IPS-NIHi11 (cell line): ENCODE measurements at regions not wholly inside any gene's neighbourhood (a gene's known extent, or its start where the extent isn't known, plus 50 kb on each side); places are given as distances from the start of the nearest gene placed in this dataset.
"Not testable (repeated sequence)": the region's sequence is repeated elsewhere in the genome, so short reads cannot be mapped to it uniquely, and the experiment has no call there.

Experiments
- DNase-seq: peaks from one replicate; pipeline ENCODE4 v3.0.0; 2012; ENCODE audit warnings: mixed read lengths, low spot score

GRCh38 chr11:42996421-42997307 lies 315.1 kb upstream of the API5 start:
- no peak for DNase-seq

DNA sequence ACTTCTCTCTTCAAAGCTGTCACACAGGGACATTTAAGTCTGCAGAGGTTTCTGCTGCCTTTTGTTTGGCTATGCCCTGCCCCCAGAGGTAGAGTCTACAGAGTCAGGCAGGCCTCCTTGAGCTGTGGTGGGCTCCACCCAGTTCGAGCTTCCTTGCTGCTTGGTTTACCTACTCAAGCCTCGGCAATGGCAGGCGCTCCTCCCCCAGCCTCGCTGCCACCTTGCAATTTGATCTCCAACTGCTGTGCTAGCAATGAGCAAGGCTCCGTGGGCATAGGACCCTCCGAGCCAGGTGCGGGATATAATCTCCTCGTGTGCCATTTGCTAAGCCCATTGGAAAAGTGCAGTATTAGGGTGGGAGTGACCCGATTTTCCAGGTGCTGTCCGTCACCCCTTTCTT lies 306.9 kb upstream of the API5 start:
- not testable (repeated sequence) for DNase-seq

- no peak for DNase-seq
Observed at GRCh38 chr11:43010042-43010441, 301.8 kb upstream of the API5 start.

GRCh38 chr11:43012606-43013005 lies 299.2 kb upstream of the API5 start:
- no peak for DNase-seq

DNA sequence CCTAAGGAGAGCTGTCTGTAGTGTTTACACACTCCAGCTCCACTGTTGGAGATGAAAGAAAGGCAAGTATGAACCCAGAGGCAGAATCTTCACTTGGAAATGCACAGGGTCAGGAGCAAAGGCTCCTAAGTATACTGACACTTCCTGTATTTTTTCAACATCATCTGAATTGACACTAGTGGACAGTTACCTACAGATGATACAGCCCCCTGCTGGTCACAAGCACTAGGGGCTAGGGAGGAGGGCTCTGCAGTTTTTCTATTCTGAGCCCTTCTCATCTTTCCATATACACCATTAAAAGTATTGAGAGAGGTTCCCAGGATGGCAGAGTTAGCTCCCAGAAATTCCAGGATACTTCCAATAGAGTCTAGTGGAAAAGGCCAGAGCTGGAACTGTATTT lies 290.3 kb upstream of the API5 start:
- DNase-seq: peak; percentile 23

GRCh38 chr11:43034341-43034740 lies 277.5 kb upstream of the API5 start:
- no peak for DNase-seq

- no peak for DNase-seq
Observed at GRCh38 chr11:43035086-43035485, 276.7 kb upstream of the API5 start.

DNA sequence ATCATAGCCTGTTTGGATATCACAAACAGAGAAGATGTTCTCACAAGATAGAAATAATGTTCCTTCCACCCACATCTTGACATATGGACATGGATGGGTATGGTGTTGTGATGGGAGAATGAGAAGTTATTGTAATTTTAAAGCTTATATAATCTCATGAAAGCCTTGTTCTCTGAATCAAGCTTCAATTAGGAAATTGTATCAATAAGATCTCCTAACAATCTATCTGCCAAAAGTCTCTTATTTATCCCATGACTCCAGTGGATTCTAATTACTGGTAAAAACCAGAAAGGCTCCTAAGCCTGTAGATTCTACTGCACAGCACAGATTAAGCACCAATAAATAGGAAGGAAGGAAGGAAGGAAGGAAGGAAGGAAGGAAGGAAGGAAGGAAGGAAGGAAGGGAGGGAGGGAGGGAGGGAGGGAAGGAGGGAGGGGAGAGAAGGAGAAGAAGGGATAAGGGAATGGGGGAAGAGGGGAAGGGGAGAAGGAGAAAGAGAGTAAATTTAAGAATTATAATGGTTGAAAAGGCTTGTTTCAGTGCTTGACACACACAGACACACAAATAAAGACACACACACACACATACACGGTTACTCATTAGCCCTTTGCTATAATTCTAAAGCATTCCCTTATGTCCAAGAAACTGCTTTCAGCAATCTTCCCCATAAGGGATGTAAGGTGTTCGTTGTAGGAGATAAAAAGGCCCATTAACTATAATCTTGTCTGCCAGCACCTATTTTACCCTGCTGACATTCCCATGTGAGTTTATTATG lies 258.0 kb upstream of the API5 start:
- DNase-seq: no peak

GRCh38 chr11:43067681-43068080 lies 244.1 kb upstream of the API5 start:
- no peak for DNase-seq

GRCh38 chr11:43071338-43071737 lies 240.5 kb upstream of the API5 start:
- no peak for DNase-seq

- peak; percentile 32 for DNase-seq
Observed at GRCh38 chr11:43072096-43072495, 239.7 kb upstream of the API5 start.

- no peak for DNase-seq
Observed at GRCh38 chr11:43072911-43073310, 238.9 kb upstream of the API5 start.

DNA sequence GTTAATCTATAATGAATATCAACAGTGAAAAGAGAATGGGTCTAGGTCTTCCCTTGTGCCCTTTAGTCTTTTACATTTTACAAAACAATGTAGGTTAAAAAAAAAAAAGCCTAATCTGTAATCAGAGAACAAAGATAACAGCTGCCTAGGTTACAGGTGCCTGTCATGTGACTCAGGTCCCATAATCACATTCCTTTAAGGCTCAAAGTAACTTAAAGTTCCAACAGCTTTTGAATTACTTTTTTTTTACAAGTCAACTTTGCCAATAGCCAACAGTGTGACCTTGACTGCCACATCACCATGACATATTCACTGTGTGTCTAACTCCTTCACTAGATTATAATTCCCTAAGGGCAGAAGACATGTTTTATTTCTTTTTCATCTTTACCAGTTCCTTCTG lies 237.0 kb upstream of the API5 start:
- DNase-seq: no peak

GRCh38 chr11:43101113-43101512 lies 210.7 kb upstream of the API5 start:
- DNase-seq: no peak

GRCh38 chr11:43116071-43116470 lies 195.7 kb upstream of the API5 start:
- DNase-seq: no peak

GRCh38 chr11:43119275-43119970 lies 192.4 kb upstream of the API5 start:
- no peak for DNase-seq

- DNase-seq: no peak
Observed at GRCh38 chr11:43122546-43122945, 189.2 kb upstream of the API5 start.

DNA sequence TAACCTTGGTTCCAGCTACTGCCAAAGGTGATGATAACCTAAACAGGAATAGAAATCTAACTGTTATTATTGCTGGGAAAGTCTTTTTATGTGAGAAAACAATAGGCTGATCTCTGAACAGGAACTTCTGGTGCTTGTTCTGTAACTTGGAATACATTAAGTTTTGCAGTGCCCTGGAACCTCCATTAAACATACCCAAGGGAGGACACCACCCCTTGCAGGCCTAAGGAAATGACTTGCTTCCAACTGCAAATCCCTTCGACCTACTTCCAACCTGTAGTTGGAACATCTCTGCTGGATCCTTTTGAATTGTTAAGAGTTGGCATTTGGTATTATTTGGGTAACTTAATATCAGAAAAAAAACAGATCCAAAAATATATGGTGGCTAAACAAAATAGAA lies 188.4 kb upstream of the API5 start:
- DNase-seq: no peak

DNA sequence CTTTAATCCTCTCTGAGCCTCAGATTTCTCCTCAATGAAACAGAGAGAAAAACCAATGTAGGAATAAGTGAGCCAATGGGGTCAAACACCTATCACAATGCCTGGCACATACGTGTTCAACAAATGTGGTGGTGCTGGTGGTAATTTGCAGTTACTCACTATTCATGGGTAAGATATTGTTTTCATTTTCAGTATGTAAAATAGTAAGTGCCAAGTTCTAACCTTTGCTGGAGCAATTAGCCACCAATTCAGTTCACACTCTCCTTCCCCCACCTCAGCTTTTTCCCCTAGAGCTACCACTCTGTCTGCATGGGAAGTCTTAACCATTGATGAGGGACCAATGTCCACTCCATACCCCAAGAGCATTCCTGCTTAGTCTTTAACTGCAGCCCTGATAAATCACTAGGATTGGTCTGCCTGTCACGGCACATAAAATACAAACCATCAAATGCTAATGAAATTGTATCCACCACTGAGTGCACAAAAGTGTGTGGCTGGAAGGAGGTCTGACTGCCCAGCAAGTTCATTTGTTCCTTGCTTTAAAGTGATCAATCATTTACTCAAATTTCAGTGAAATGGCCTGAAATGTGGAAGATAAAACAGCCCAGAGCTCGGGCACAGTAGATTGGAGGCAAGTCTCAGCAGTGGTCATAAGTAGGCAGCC lies 187.4 kb upstream of the API5 start:
- DNase-seq: no peak

DNA sequence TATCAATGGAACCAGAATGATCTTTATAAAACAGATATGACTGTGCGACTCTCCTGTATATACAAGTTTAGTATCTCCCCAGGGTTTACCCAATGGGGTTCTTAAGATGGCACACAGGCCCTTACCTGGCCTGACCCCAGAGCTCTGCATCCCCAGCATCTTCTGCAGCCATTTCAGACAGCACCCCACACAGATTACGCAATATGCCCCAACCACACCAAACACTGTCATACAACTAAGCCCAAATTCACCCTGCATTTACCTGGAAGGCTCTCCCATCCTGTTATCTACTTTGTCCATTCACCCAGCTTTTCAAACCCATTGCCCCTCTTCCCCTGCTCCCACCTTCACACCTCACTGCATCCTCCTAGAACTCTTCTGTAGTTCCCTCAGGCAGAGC lies 182.5 kb upstream of the API5 start:
- DNase-seq: no peak

DNA sequence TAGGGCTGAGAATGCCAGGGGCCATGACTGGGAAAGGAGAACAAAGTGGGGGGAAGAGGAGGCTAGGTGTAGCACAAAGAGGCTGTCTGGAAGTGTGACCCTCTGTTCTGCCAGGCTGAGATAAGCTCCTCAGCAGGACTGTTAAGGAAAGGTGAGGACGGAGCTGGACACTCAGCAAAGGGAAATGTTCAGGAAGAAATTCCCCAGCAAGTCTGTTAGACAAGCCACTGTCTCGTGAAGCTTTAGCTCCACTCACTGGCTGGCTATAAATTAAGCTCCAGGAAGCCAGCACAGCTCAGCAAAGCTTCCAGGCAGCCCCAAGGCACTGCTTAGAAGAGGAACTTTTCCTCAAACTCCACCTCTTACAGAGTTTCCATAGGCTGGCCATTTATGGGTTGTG lies 181.2 kb upstream of the API5 start:
- DNase-seq: peak; percentile 16

- DNase-seq: no peak
Observed at GRCh38 chr11:43135966-43136534, 175.7 kb upstream of the API5 start.
